ENCODE measurements at regions not wholly inside any gene's neighbourhood (a gene's known extent, or its start where the extent isn't known, plus 50 kb on each side); places are given as distances from the start of the nearest gene placed in this dataset.

GRCh38 chr7:156547884-156548561, 92.6 kb upstream of the RNF32 start:
- POLR2A ChIA-PET: no interaction called here
- no peaks in the 10 kb centered on the region for H3K4me1 ChIP-seq (ENCODE audit: control insufficient read depth, extremely low read depth, insufficient read depth, low read length)
- TF ChIP-seq MAX (IDR thresholded peaks at IDR 0.05; ENCODE audit: insufficient read depth, insufficient read length) (no peak), FOS (IDR thresholded peaks at IDR 0.05; ENCODE audit: borderline replicate concordance, insufficient read depth, low read length) (no peak), JUN (IDR thresholded peaks at IDR 0.05; ENCODE audit: borderline replicate concordance, insufficient read depth, insufficient read length, low read depth) (no peak), EZH2 (IDR thresholded peaks at IDR 0.05; ENCODE audit: borderline replicate concordance, low read depth, low read length, severe bottlenecking) (no peak), POLR2AphosphoS5 (IDR thresholded peaks at IDR 0.05; ENCODE audit: insufficient read depth, low read depth, low read length) (no peak), MYC (IDR thresholded peaks at IDR 0.05; ENCODE audit: low read depth, low read length) (no peak), POLR2A (IDR thresholded peaks at IDR 0.05; ENCODE audit: low read depth, low read length) (no peak)
- TF ChIP-seq, protein P1, sequence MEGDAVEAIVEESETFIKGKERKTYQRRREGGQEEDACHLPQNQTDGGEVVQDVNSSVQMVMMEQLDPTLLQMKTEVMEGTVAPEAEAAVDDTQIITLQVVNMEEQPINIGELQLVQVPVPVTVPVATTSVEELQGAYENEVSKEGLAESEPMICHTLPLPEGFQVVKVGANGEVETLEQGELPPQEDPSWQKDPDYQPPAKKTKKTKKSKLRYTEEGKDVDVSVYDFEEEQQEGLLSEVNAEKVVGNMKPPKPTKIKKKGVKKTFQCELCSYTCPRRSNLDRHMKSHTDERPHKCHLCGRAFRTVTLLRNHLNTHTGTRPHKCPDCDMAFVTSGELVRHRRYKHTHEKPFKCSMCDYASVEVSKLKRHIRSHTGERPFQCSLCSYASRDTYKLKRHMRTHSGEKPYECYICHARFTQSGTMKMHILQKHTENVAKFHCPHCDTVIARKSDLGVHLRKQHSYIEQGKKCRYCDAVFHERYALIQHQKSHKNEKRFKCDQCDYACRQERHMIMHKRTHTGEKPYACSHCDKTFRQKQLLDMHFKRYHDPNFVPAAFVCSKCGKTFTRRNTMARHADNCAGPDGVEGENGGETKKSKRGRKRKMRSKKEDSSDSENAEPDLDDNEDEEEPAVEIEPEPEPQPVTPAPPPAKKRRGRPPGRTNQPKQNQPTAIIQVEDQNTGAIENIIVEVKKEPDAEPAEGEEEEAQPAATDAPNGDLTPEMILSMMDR (IDR thresholded peaks at IDR 0.05; ENCODE audit: extremely low read depth in 1 of 2, insufficient read depth in 1 of 2, low read depth in 1 of 2, low read length in 2 of 2): no peak
- no peaks in the 10 kb centered on the region for H3K36me3 ChIP-seq (ENCODE audit: control insufficient read depth in 2 of 2, extremely low read depth in 1 of 2, insufficient read depth in 2 of 2, low read length in 2 of 2)
- H2AFZ ChIP-seq (ENCODE audit: low read depth, low read length): no peak overlapping the region
- H3K27ac ChIP-seq (ENCODE audit: insufficient read depth, low read depth, low read length): no peak overlapping the region
- intact Hi-C loops (cut with micrococcal nuclease) (no loop called here), dilution Hi-C loops (cut with MboI; ENCODE audit: extremely low pct_ligation_motif_present, low sequenced_read_pairs) (no loop called here)
- no peak overlapping the region for H3K4me3 ChIP-seq (replicated peaks in 1 of 3; ENCODE audit: insufficient read depth in 1 of 3, low read depth in 1 of 3, low read length in 3 of 3)
- DNase-seq (ENCODE audit: low read depth, low spot score): no peak
- H3K27me3 ChIP-seq (ENCODE audit: control insufficient read depth in 2 of 2, insufficient read depth in 2 of 2, low read length in 2 of 2): no peaks in the 10 kb centered on the region
- H3K4me2 ChIP-seq (ENCODE audit: insufficient read depth, low read length): no peak overlapping the region
- no peak overlapping the region for H3K9ac ChIP-seq (replicated peaks; ENCODE audit: extremely low read depth, insufficient read depth, low read length)
- no peak for FAIRE-seq
- H3K9me3 ChIP-seq (replicated peaks; ENCODE audit: control insufficient read depth, insufficient read depth, low read length): no peaks in the 10 kb centered on the region
- no TSS peak for BruUV-seq (replicated peaks)
- H3K9me1 ChIP-seq (replicated peaks; ENCODE audit: control insufficient read depth, extremely low read depth, insufficient read depth, low read length): no peaks in the 10 kb centered on the region
- CTCF ChIA-PET: no interaction called here
- no peaks in the 10 kb centered on the region for H3K79me2 ChIP-seq (ENCODE audit: control insufficient read depth, insufficient read depth, low read length)
- no peaks in the 10 kb centered on the region for H4K20me1 ChIP-seq (replicated peaks; ENCODE audit: control insufficient read depth, extremely low read depth, insufficient read depth, low read length)
